HepG2 (cell line): ENCODE measurements at regions not wholly inside any gene's neighbourhood (a gene's known extent, or its start where the extent isn't known, plus 50 kb on each side); places are given as distances from the start of the nearest gene placed in this dataset.

ENCODE experiments used
- AHR ChIP-seq: IDR thresholded peaks from 2 replicates; pipeline ENCODE4 v1.6.1; 2018; ENCODE audit warnings: missing genetic modification reagents, missing compliant biosample characterization
- ASH2L ChIP-seq: fragments of 300-600, 200-600 bp; sonication (generic); IDR thresholded peaks from 2 replicates; pipeline ENCODE4 v1.7.0; 2017; ENCODE audit warnings: low read depth, mild to moderate bottlenecking, moderate library complexity, mixed read lengths, low read length; ENCODE audit not compliant: insufficient read length
- ATF2 ChIP-seq: sonication (generic); formaldehyde crosslinking; IDR thresholded peaks from 2 replicates; pipeline ENCODE4 v1.4.0; 2020; ENCODE audit warnings: missing genetic modification reagents
- CSRNP1 ChIP-seq: sonication (generic); formaldehyde crosslinking; IDR thresholded peaks from 2 replicates; pipeline ENCODE4 v1.8.1; 2023; ENCODE audit warnings: mild to moderate bottlenecking, missing genetic modification reagents
- GATAD1 ChIP-seq: IDR thresholded peaks from 2 replicates; pipeline ENCODE4 v1.6.1; 2016; ENCODE audit warnings: missing genetic modification reagents, missing compliant biosample characterization
- KDM2A ChIP-seq: sonication (generic); formaldehyde crosslinking; IDR thresholded peaks from 2 replicates; pipeline ENCODE4 v1.4.0; 2020; ENCODE audit warnings: low read depth, missing genetic modification reagents, borderline replicate concordance
- MED13 ChIP-seq: sonication (generic); formaldehyde crosslinking; IDR thresholded peaks from 2 replicates; pipeline ENCODE4 v1.5.0; 2020; ENCODE audit warnings: missing genetic modification reagents
- MED8 ChIP-seq: sonication (generic); formaldehyde crosslinking; IDR thresholded peaks from 2 replicates; pipeline ENCODE4 v1.8.1; 2023; ENCODE audit warnings: mild to moderate bottlenecking, missing genetic modification reagents; ENCODE audit not compliant: insufficient replicate concordance
- RNF219 ChIP-seq: sonication (generic); formaldehyde crosslinking; IDR thresholded peaks from 2 replicates; pipeline ENCODE4 v1.5.0; 2020; ENCODE audit warnings: mild to moderate bottlenecking, missing genetic modification reagents
- SALL2 ChIP-seq: sonication (generic); formaldehyde crosslinking; IDR thresholded peaks from 2 replicates; pipeline ENCODE4 v1.8.1; 2023; ENCODE audit warnings: mild to moderate bottlenecking, missing genetic modification reagents, inconsistent platforms
- SMAD9 ChIP-seq: sonication (generic); formaldehyde crosslinking; IDR thresholded peaks from 2 replicates; pipeline ENCODE4 v1.5.1; 2020; ENCODE audit warnings: mild to moderate bottlenecking, missing genetic modification reagents
- ZBTB43 ChIP-seq: sonication (generic); formaldehyde crosslinking; conservative IDR thresholded peaks from 2 replicates; pipeline ENCODE4 v1.4.0; 2020; ENCODE audit warnings: missing genetic modification reagents
- ZHX1 ChIP-seq: sonication (generic); formaldehyde crosslinking; IDR thresholded peaks from 2 replicates; pipeline ENCODE4 v1.8.1; 2022; ENCODE audit warnings: low read depth, mild to moderate bottlenecking, missing genetic modification reagents
- ZNF709 ChIP-seq: sonication (generic); formaldehyde crosslinking; IDR thresholded peaks from 2 replicates; pipeline ENCODE4 v1.5.0; 2020; ENCODE audit warnings: mild to moderate bottlenecking, missing genetic modification reagents
- ZNF777 ChIP-seq: sonication (generic); formaldehyde crosslinking; IDR thresholded peaks from 2 replicates; pipeline ENCODE4 v1.4.0; 2020; ENCODE audit warnings: missing genetic modification reagents
- ZSCAN5A ChIP-seq: sonication (generic); formaldehyde crosslinking; IDR thresholded peaks from 2 replicates; pipeline ENCODE4 v1.8.0; 2022; ENCODE audit warnings: mild to moderate bottlenecking, missing genetic modification reagents, borderline replicate concordance

- TF ChIP-seq CSRNP1 (CRISPR knock-in tag) (peak; percentile 90; the same call in 1 of the 2 replicates), AHR (0 out of 2 replicates have a peak, but pooled peaks have one; percentile 52), MED8 (peak; percentile 54), MED13 (CRISPR knock-in tag) (no peak; the same call in 1 of the 2 replicates), ZHX1 (peak; percentile 49; the same call in 1 of the 2 replicates), ATF2 (CRISPR knock-in tag) (peak; percentile 39), ZNF777 (CRISPR knock-in tag) (no peak; the same call in 1 of the 2 replicates), RNF219 (CRISPR knock-in tag) (peak; percentile 38; the same call in 1 of the 2 replicates), ASH2L (peak; percentile 83), SALL2 (CRISPR knock-in tag) (peak; percentile 8; the same call in 1 of the 2 replicates), KDM2A (CRISPR knock-in tag) (peak; percentile 87; the same call in 1 of the 2 replicates), ZSCAN5A (CRISPR knock-in tag) (peak; percentile 67), GATAD1 (CRISPR knock-in tag) (0 out of 2 replicates have a peak, but pooled peaks have one; percentile 13), ZNF709 (CRISPR knock-in tag) (peak; percentile 94), ZBTB43 (CRISPR knock-in tag) (0 out of 2 replicates have a peak, but pooled peaks have one; percentile 35), SMAD9 (CRISPR knock-in tag) (no peak)
Observed at GRCh38 chr20:53738039-53738944, 144.7 kb upstream of the ZNF217 start (continued).
